K562 (cell line): ENCODE measurements at regions not wholly inside any gene's neighbourhood (a gene's known extent, or its start where the extent isn't known, plus 50 kb on each side); places are given as distances from the start of the nearest gene placed in this dataset.

ENCODE experiments used
- ARID2 ChIP-seq: fragments of 450-650 bp; IDR thresholded peaks from 2 replicates; pipeline ENCODE4 v1.6.1; 2017; ENCODE audit warnings: antibody characterized with exemption, mild to moderate bottlenecking
- CREM ChIP-seq: IDR thresholded peaks from 2 replicates; pipeline ENCODE4 v1.6.1; 2014; ENCODE audit warnings: antibody characterized with exemption, low read depth
- EP300 ChIP-seq: IDR thresholded peaks from 2 replicates; pipeline ENCODE4 v1.6.1; 2012; ENCODE audit warnings: low read length, improper control_type of control experiment
- EWSR1 ChIP-seq: fragments of 450-650 bp; IDR thresholded peaks from 2 replicates; pipeline ENCODE4 v1.6.1; 2018; ENCODE audit warnings: borderline replicate concordance, mild to moderate bottlenecking, low read depth, moderate library complexity; ENCODE audit not compliant: partially characterized antibody
- HOXB6 ChIP-seq: fragments of 250-450 bp; sonication (Bioruptor Pico); IDR thresholded peaks from 2 replicates; pipeline ENCODE4 v1.5.1; 2022; ENCODE audit warnings: mild to moderate bottlenecking, borderline replicate concordance
- KAT2B ChIP-seq: IDR thresholded peaks from one replicate; pipeline ENCODE4 v1.6.1; 2012; ENCODE audit warnings: low read depth, mild to moderate bottlenecking, control low read depth, inconsistent platforms, low read length, moderate library complexity
- MECOM ChIP-seq: fragments of 250-450 bp; sonication (Bioruptor Pico); IDR thresholded peaks from 2 replicates; pipeline ENCODE4 v1.8.0; 2022; ENCODE audit warnings: inconsistent platforms
- MTA2 ChIP-seq: fragments of 450-650 bp; IDR thresholded peaks from 2 replicates; pipeline ENCODE4 v1.6.1; 2016; ENCODE audit warnings: low read depth
- SMARCA5 ChIP-seq: fragments of 450-650 bp; IDR thresholded peaks from 2 replicates; pipeline ENCODE4 v1.6.1; 2016
- ZNF592 ChIP-seq: fragments of 450-650 bp; IDR thresholded peaks from 2 replicates; pipeline ENCODE4 v1.6.1; 2017; ENCODE audit warnings: antibody characterized with exemption, mild to moderate bottlenecking
- ZNF609 ChIP-seq: sonication (generic); formaldehyde crosslinking; IDR thresholded peaks from 2 replicates; pipeline ENCODE4 v1.8.1; 2023; ENCODE audit warnings: missing genetic modification reagents, mild to moderate bottlenecking, borderline replicate concordance

- TF ChIP-seq ZNF592: no peak
- no peak for TF ChIP-seq SMARCA5
- no peak for TF ChIP-seq EWSR1
- no peak for TF ChIP-seq ZNF609
- no peak for TF ChIP-seq MTA2
- TF ChIP-seq MECOM (CRISPR knock-in tag): no peak
- TF ChIP-seq KAT2B: no peak
- TF ChIP-seq HOXB6 (CRISPR knock-in tag): no peak
- no peak for TF ChIP-seq CREM
- no peak for TF ChIP-seq EP300
- TF ChIP-seq ARID2: no peak
- TF ChIP-seq, all 486 proteins: peak for 0
Observed at GRCh38 chr2:23241611-23242245, 143.3 kb upstream of the KLHL29 start (continued).
